ENCODE measurements at regions not wholly inside any gene's neighbourhood (a gene's known extent, or its start where the extent isn't known, plus 50 kb on each side); places are given as distances from the start of the nearest gene placed in this dataset.

DNA sequence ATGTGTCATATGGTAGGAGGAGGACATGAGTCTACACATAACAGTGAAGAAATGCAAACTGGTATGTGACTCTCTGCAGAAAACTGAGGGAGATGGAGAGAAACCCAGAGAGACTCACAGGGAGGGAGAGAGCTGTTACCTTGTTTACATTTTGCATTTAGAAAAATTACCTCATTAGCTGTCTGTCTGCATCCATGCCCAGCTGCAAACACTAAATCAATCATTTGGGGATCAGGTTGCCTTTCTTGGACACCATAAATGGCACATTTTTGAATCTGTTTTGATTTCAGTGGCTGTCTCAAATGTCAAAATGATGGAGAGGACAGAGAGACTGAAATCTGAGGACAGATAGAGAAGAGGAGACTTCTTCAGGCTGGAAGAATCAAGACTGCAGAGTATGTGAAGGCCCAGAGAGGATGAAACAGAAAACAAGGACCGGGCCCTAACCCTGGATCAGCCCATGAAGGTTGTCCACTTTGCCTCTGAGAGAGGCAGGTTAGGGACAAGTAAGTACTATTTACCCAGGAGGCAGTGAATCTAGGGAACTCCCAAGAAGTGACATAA, 92.2 kb downstream of the UNC5CL start:
- DNase-seq (ENCODE audit: low read depth in 2 of 3, low spot score in 2 of 3) = no peak

DNA sequence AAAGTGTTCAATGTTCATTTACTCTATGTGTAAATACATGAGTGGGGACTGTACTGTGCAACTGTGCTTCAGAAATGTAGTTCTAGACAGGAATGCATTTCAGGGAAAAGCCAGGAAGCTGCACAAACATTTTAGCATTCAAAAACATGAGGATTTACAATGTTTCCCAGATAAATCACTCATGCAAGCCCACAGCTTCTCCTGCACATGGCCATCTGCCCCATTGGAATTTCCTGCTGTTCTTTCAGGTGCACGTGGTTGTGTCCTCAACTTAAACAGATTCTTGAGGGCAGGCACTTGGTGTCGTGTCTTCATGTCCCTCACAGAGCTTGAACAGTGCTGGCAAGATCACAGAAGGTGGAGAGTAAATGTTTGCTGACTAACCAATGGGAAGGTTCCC, 101.5 kb downstream of the UNC5CL start:
- DNase-seq (ENCODE audit: low read depth in 2 of 3, low spot score in 2 of 3) = no peak

DNA sequence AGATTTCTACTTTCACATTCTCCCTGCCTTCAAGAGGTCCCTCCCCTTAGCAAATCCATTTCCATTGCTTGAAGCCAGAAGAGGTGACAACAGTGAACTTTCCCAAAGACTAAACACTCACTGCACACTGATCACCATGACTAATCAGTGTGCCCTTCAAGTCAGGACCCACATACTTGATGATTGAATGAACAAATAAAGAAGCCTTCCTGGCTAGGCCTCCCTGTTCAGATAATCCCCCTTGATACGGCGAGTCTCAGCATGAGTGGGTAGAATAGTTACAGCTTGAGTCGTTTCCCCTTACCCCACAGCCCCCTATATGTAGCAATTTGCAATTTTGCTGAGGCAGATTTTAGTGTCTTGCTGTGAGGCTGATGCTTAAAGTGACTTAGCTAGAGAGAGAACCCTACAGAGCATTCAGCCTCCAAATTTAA, 102.2 kb downstream of the UNC5CL start:
- DNase-seq (ENCODE audit: low read depth in 2 of 3, low spot score in 2 of 3) = no peak

GRCh38 chr6:40933864-40934263, 105.2 kb downstream of the UNC5CL start:
- no peak for DNase-seq (ENCODE audit: low read depth in 2 of 3, low spot score in 2 of 3)

DNA sequence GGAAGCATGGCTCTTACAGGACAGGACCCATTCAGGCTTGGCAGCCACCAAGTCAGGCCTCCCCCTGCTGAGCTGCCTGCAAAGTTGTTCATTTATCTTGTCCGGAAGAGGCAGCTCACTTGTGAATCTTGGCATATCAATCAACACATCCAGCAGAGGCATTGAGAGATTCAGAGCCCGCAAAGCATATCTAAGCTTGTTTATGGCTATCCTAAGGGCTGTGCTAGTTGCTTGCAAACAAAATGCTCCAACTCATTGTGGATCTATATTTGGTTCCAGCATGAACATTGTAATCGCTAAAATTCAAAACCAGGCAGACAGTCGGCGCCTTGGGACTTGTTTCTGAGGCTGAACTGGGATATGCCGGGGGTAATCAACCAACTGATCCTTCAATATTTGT, 106.1 kb downstream of the UNC5CL start:
- DNase-seq (ENCODE audit: low read depth in 2 of 3, low spot score in 2 of 3) = no peak

GRCh38 chr6:40932366-40932765, 106.7 kb downstream of the UNC5CL start:
- DNase-seq (ENCODE audit: low read depth in 2 of 3, low spot score in 2 of 3) = no peak

DNA sequence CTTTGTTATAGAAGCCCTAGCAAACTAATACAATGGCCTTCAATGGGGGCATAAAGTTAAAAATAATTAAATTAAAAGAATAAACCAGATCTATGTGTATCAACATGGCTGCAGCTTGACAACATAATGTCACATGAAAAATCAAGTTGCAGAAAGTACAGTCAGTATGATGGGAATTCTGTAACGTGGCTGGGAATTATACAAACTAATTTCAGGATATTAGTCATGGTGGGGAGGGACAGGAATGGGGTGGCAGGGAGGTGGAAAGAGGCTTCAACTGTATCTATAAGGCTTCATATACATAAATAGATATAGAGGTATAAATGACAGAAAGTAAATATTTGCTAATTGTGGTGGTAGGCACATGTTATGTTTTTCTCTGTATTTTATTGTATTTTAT, 107.1 kb downstream of the UNC5CL start:
- no peak for DNase-seq (ENCODE audit: low read depth in 2 of 3, low spot score in 2 of 3)

- DNase-seq (ENCODE audit: low read depth in 2 of 3, low spot score in 2 of 3) = no peak
Observed at GRCh38 chr6:40930555-40930954, 108.5 kb downstream of the UNC5CL start.

DNA sequence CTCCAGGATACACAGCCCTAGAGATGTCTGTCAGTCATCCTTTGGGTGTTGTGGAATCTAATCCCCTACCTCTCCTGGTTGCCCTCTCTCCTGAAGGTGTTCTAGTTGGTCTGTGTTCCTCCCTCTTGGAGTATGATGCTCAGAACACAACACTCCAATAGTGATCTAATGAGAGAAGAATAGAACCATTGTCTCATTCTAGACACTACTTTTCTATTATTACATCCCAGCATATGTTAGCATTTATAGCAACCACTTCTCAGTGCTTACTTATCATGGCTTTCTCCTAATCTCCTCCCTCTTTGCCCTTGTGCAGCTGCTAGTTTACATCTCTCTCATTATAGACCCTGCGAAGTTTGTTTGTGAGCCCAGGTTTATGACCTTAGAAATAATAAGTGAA, 109.0 kb downstream of the UNC5CL start:
- no peak for DNase-seq (ENCODE audit: low read depth in 2 of 3, low spot score in 2 of 3)

DNA sequence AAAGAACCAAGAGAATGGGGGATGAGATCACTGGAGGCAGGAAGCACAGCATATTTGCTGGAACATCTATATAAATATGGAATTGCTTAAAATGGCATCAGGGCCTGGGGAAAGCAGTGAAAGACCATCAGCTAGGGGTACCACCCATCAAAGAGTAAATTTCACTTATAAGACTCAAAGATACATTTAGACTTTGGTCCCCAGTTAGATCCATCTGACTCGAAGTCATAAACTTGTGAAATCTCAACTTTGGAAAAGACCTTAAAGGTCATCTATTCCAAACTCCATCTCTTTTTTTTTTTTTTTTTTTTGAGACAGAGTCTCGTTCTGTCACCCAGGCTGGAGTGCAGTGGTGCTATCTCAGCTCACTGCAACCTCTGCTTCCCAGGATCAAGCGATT, 109.8 kb downstream of the UNC5CL start:
- DNase-seq (ENCODE audit: low read depth in 2 of 3, low spot score in 2 of 3) = no peak

DNA sequence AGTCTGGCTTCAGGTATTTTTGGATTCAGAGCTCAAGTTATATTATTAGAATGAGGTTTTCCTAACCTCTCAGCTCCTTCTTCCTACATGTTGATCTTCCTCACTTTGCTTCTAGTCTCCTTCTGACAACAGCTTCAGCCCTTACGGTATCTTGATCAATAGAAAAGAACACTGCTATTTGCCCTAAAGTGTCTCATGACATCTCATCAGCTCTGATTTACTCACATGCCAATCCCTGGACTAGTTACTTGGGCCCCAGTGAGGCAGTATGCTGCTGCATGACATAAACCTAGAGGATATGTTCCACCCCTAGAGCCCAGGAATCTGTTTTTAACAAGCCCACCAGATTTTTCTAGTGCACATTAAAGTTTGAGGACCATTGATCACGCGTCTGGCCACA, 110.3 kb downstream of the UNC5CL start:
- no peak for DNase-seq (ENCODE audit: low read depth in 2 of 3, low spot score in 2 of 3)

- DNase-seq (ENCODE audit: low read depth in 2 of 3, low spot score in 2 of 3) = no peak
Observed at GRCh38 chr6:40928307-40928706, 110.7 kb downstream of the UNC5CL start.

DNA sequence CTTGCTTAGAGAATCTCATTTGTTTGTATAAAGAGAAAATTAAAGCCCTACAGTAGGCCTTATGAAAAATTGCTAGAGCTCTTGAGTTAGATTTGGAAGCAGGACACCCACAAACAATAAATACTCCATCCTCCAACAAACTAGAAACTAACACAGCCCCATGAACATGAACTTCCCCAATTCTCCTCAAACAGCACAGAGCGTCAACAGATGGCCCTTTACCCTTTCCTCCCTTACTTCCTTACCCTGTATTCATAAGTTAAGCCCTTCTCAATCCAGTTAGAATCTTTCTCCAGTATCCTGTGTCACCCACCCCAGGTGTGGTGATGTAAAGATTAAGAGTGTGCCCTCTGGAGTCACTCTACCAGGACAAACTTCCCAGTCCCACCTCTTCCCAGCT, 113.7 kb downstream of the UNC5CL start:
- no peak for DNase-seq (ENCODE audit: low read depth in 2 of 3, low spot score in 2 of 3)

GRCh38 chr6:40924839-40925238, 114.2 kb downstream of the UNC5CL start:
- DNase-seq (ENCODE audit: low read depth in 2 of 3, low spot score in 2 of 3) = no peak

GRCh38 chr6:40923880-40924279, 115.1 kb downstream of the UNC5CL start:
- DNase-seq (ENCODE audit: low read depth in 2 of 3, low spot score in 2 of 3) = no peak

- DNase-seq (ENCODE audit: low read depth in 2 of 3, low spot score in 2 of 3) = no peak
Observed at GRCh38 chr6:40923326-40923725, 115.7 kb downstream of the UNC5CL start.

GRCh38 chr6:40922281-40922680, 116.7 kb downstream of the UNC5CL start:
- no peak for DNase-seq (ENCODE audit: low read depth in 2 of 3, low spot score in 2 of 3)

DNA sequence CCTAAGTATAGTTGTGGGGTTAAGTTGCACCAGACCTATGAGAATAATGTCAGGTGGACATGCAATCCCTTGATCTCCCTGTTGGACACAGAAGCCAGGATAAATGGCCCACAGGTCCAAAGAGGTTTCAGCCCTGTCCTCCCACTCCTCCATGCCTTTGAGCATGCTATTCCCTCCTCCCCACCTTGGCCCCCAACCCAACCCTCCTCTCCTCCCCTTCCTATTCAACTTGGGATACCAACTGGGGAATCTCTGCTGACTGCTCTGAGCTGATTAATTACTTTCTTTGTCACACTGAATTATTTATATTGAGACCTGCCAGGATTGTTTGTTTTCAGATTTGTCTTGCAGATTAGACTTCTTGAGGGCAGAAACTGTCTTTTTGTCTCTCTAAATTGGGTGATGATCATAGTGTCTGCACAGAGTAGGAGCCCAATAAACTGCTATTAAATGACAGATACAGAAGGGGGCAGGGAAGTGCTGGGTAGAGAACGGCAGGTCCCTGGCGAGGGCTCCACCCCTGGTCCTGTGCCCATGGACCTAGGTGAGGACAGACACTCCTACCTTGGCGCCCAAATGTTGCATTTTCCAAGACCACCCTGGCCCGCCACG, 120.9 kb downstream of the UNC5CL start:
- DNase-seq (ENCODE audit: low read depth in 2 of 3, low spot score in 2 of 3) = no peak

DNA sequence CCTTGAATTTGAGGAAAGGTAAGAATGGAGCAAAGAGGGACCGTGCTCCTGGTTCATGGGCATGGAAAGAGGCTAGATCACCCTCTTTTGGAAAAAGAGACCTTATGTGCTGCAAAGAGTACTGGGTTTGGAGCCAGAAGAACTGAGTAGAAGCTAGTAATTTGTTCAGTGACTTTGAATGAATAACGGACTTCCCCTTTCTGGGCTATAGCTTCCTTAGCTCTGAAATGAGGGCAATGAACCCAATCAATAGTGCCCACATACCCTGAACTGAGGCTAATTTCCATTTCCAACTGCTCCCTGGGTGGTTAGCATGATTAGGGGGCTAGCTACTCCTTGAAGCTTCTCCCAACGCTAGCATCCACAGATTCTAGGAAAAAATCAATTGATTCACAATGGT, 121.4 kb downstream of the UNC5CL start:
- DNase-seq (ENCODE audit: low read depth in 2 of 3, low spot score in 2 of 3) = no peak

DNA sequence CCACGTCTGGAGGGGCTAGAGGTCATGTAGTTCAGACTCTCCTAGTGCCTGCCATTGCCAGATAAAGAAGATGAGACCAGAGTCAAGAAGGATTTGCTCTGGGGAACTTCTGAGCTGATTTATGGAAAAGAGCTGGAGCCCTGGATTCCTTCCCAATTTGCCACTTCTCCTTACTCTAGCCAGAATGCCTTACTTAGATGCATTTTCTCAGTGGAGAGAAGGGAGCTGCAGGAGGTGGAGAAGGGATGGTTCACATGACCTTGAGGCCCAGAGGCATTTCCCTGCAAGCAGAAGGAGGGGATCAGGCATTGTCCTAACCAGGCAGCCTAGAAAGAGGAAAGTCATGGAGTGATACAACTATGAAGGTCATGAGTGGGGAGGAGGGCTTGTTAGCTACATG, 122.2 kb downstream of the UNC5CL start:
- no peak for DNase-seq (ENCODE audit: low read depth in 2 of 3, low spot score in 2 of 3)

DNA sequence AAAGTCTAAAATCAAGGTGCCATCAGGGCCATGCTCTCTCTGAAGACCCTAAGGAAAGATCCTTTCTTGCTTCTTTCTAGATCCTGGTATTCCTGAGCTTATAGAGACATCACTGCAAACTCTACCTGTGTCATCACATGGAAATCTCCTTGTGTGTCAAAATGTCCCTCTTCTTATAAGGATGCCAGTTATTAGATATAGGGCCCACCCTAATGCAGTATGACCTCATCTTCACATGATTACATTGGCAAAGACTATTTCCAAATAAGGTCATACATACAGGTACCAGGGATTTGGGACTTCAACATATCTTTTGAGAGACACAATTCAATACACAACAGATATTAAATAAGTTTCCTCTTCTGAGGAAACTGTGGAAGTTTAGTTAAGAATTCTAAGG, 123.9 kb downstream of the UNC5CL start:
- no peak for DNase-seq (ENCODE audit: low read depth in 2 of 3, low spot score in 2 of 3)

GRCh38 chr6:40914005-40914404, 125.0 kb downstream of the UNC5CL start:
- DNase-seq (ENCODE audit: low read depth in 2 of 3, low spot score in 2 of 3) = no peak

DNA sequence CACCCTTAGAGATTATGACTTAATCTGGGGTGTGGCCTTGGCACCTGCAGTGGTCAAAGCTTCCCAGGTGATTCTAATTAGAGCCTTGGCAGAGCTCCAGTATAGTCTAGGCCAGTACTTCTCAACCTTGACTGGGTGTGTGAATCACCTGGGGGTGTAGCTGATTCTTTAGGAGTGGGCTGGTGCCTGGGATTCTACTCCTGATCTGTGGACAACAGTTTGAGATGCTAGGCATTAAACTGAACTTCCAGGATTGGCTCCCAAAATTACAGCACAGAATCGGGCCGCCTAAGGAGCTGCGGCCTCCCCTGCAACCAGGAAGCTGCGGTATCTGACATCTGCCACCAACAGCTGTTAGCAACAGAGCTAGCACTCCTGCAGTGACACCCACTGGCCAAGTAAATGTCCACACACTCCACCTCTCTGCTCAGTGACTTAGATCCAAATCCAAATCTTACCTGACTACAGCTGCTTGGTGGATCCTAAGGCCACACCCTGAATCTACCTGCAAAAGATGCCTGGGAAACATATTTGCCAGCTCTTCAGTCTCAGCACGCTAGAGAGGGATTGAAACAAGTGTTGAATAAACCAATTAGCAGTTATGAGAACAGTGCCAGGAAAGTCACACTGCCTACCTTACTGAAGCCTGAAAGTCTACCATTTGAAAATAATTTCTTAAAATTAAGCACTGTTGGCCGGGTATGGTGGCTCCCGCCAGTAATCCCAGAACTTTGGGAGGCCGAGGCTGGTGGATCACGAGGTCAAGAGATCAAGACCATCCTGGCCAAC, 126.7 kb downstream of the UNC5CL start:
- DNase-seq (ENCODE audit: low read depth in 2 of 3, low spot score in 2 of 3) = peak in 1 of 3 experiments; percentile 1
